SK-N-MC (cell line): ENCODE measurements at regions not wholly inside any gene's neighbourhood (a gene's known extent, or its start where the extent isn't known, plus 50 kb on each side); places are given as distances from the start of the nearest gene placed in this dataset.

ENCODE experiments used
- EZH2 ChIP-seq: fragments of 200-600 bp; sonication (generic); IDR thresholded peaks from one replicate; pipeline ENCODE4 v1.6.1; 2017; ENCODE audit warnings: antibody characterized with exemption
- FOXP2 ChIP-seq: optimal IDR thresholded peaks from 2 replicates; pipeline ENCODE3; 2011; ENCODE audit warnings: mild to moderate bottlenecking, moderate library complexity; ENCODE audit not compliant: insufficient read depth; ENCODE audit errors: extremely low read length, control extremely low read depth
- POLR2AphosphoS5 ChIP-seq: IDR thresholded peaks from 2 replicates; pipeline ENCODE4 v1.6.1; 2012; ENCODE audit warnings: mild to moderate bottlenecking, low read depth, low read length, borderline replicate concordance

DNA sequence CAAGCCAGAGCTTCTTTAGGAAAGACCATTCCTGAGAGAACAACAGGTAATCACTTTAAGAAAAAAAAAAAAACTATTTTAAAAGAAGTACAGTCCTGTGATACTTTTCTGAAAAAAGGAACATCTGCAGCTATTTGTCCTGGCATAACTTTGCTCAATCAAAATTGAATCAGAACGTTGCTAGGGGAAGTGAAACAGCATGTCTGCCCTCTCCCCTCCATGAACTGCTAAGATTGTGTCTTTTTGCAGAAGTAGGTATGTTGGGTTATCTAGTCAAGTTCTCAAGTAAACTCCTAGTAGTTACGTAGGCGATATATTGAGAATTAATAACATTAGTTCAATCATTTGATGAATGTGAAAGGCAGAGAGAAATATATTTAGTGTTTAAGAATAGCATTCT is 1013.3 kb downstream of the TUSC7 start:
- TF ChIP-seq EZH2 = no peak
- no peak for TF ChIP-seq POLR2AphosphoS5
- TF ChIP-seq FOXP2 = no peak
